Uterus (tissue), 2 donors: ENCODE measurements at regions not wholly inside any gene's neighbourhood (a gene's known extent, or its start where the extent isn't known, plus 50 kb on each side); places are given as distances from the start of the nearest gene placed in this dataset.

ENCODE experiments used
- CTCF ChIP-seq, 4 experiments: fragments of 200-600 bp in 2 of 4; fragments of 450-650 bp in 2 of 4; sonication (generic) in 2 of 4; IDR thresholded peaks; one replicate each; pipeline ENCODE4 v1.5.1; 2016 to 2019; ENCODE audit warnings: antibody characterized with exemption in 4 of 4, mild to moderate bottlenecking in 2 of 4, moderate library complexity in 1 of 4
- POLR2A ChIP-seq, 2 donors: fragments of 450-650 bp; IDR thresholded peaks; one replicate each; pipeline ENCODE4 v1.6.1; 2016; ENCODE audit warnings: antibody characterized with exemption in 2 of 2, mild to moderate bottlenecking in 1 of 2, moderate library complexity in 1 of 2

GRCh38 chr3:177443469-177443868 is 246.2 kb upstream of the TBL1XR1 start:
- no peak for TF ChIP-seq CTCF (IDR thresholded peaks at IDR 0.05)
- TF ChIP-seq POLR2A (IDR thresholded peaks at IDR 0.05) = no peak
